ENCODE measurements at regions not wholly inside any gene's neighbourhood (a gene's known extent, or its start where the extent isn't known, plus 50 kb on each side); places are given as distances from the start of the nearest gene placed in this dataset.

- POLR2A ChIA-PET = no interaction called here
- Histone ChIP-seq H3K27me3 (ENCODE audit: control insufficient read depth in 2 of 2, insufficient read depth in 2 of 2, low read length in 2 of 2) (peaks cover 0 to 4% of the 10 kb centered on the region in 2 experiments), H3K36me3 (ENCODE audit: control insufficient read depth in 2 of 2, extremely low read depth in 1 of 2, insufficient read depth in 2 of 2, low read length in 2 of 2) (no peaks in the 10 kb centered on the region), H3K4me1 (ENCODE audit: control insufficient read depth, extremely low read depth, insufficient read depth, low read length) (no peaks in the 10 kb centered on the region), H4K20me1 (replicated peaks; ENCODE audit: control insufficient read depth, extremely low read depth, insufficient read depth, low read length) (no peaks in the 10 kb centered on the region), H2AFZ (ENCODE audit: low read depth, low read length) (no peak overlapping the region), H3K4me3 (replicated peaks in 1 of 3; ENCODE audit: insufficient read depth in 1 of 3, low read depth in 1 of 3, low read length in 3 of 3) (no peak overlapping the region), H3K9me3 (replicated peaks; ENCODE audit: control insufficient read depth, insufficient read depth, low read length) (no peaks in the 10 kb centered on the region), H3K9ac (replicated peaks; ENCODE audit: extremely low read depth, insufficient read depth, low read length) (no peak overlapping the region), H3K4me2 (ENCODE audit: insufficient read depth, low read length) (no peak overlapping the region), H3K9me1 (replicated peaks; ENCODE audit: control insufficient read depth, extremely low read depth, insufficient read depth, low read length) (no peaks in the 10 kb centered on the region), H3K79me2 (ENCODE audit: control insufficient read depth, insufficient read depth, low read length) (no peaks in the 10 kb centered on the region), H3K27ac (ENCODE audit: insufficient read depth, low read depth, low read length) (no peak overlapping the region)
- BruUV-seq (replicated peaks) = no TSS peak
- dilution Hi-C loops (cut with MboI; ENCODE audit: extremely low pct_ligation_motif_present, low sequenced_read_pairs) (no loop called here), intact Hi-C loops (cut with micrococcal nuclease) (no loop called here)
- CTCF ChIA-PET = interaction anchor here (0.8 to 1.3 kb wide), 2 partner anchors 8 to 14 kb away, joined by 3 read pairs; no protein-coding TSS in a partner anchor
- TF ChIP-seq MYC (IDR thresholded peaks at IDR 0.05; ENCODE audit: low read depth, low read length) (no peak), JUN (IDR thresholded peaks at IDR 0.05; ENCODE audit: borderline replicate concordance, insufficient read depth, insufficient read length, low read depth) (no peak), EZH2 (IDR thresholded peaks at IDR 0.05; ENCODE audit: borderline replicate concordance, low read depth, low read length, severe bottlenecking) (no peak), POLR2AphosphoS5 (IDR thresholded peaks at IDR 0.05; ENCODE audit: insufficient read depth, low read depth, low read length) (no peak), GATA2 (IDR thresholded peaks at IDR 0.05; ENCODE audit: insufficient read depth, insufficient read length, low read depth, low read length) (no peak), POLR2A (IDR thresholded peaks at IDR 0.05; ENCODE audit: low read depth, low read length) (no peak), FOS (IDR thresholded peaks at IDR 0.05; ENCODE audit: borderline replicate concordance, insufficient read depth, low read length) (no peak), MAX (IDR thresholded peaks at IDR 0.05; ENCODE audit: insufficient read depth, insufficient read length) (no peak)
- TF ChIP-seq, protein P1, sequence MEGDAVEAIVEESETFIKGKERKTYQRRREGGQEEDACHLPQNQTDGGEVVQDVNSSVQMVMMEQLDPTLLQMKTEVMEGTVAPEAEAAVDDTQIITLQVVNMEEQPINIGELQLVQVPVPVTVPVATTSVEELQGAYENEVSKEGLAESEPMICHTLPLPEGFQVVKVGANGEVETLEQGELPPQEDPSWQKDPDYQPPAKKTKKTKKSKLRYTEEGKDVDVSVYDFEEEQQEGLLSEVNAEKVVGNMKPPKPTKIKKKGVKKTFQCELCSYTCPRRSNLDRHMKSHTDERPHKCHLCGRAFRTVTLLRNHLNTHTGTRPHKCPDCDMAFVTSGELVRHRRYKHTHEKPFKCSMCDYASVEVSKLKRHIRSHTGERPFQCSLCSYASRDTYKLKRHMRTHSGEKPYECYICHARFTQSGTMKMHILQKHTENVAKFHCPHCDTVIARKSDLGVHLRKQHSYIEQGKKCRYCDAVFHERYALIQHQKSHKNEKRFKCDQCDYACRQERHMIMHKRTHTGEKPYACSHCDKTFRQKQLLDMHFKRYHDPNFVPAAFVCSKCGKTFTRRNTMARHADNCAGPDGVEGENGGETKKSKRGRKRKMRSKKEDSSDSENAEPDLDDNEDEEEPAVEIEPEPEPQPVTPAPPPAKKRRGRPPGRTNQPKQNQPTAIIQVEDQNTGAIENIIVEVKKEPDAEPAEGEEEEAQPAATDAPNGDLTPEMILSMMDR (IDR thresholded peaks at IDR 0.05; ENCODE audit: extremely low read depth in 1 of 2, insufficient read depth in 1 of 2, low read depth in 1 of 2, low read length in 2 of 2) = no peak
- FAIRE-seq (no peak), DNase-seq (ENCODE audit: low read depth, low spot score) (no peak)
Measured at GRCh38 chr20:4493386-4493785, 192.9 kb upstream of the PRNP start.
